GM12878 (cell line): ENCODE measurements at regions not wholly inside any gene's neighbourhood (a gene's known extent, or its start where the extent isn't known, plus 50 kb on each side); places are given as distances from the start of the nearest gene placed in this dataset.

Source experiments
- CTCF ChIP-seq, 3 experiments: IDR thresholded peaks in 2 of 3; conservative IDR thresholded peaks in 1 of 3; 2 replicates each; pipeline ENCODE4 v1.5.1; 2011; ENCODE audit warnings: low read depth in 3 of 3, low read length in 3 of 3, mild to moderate bottlenecking in 3 of 3, control low read depth in 2 of 3, moderate library complexity in 2 of 3, inconsistent platforms in 1 of 3, mixed read lengths in 1 of 3; ENCODE audit not compliant: control insufficient read depth in 2 of 3, insufficient read depth in 1 of 3; ENCODE audit errors: extremely low read depth in 1 of 3
- NFIC ChIP-seq: IDR thresholded peaks from 2 replicates; pipeline ENCODE4 v1.6.1; 2012; ENCODE audit warnings: low read depth, mild to moderate bottlenecking, inconsistent platforms, low read length, moderate library complexity

- TF ChIP-seq NFIC = no peak
- no peak for TF ChIP-seq CTCF (IDR thresholded peaks at IDR 0.05 in 2 of 3, conservative IDR thresholded peaks at IDR 0.05 in 1 of 3; ENCODE audit: control insufficient read depth in 2 of 3, extremely low read depth in 1 of 3, insufficient read depth in 1 of 3, low read depth in 3 of 3, low read length in 3 of 3)
Observed at GRCh38 chr18:67862069-67862468, 345.5 kb upstream of the DSEL start.
